Adrenal gland (tissue), 5 donors: ENCODE measurements at regions not wholly inside any gene's neighbourhood (a gene's known extent, or its start where the extent isn't known, plus 50 kb on each side); places are given as distances from the start of the nearest gene placed in this dataset.

ENCODE experiments used
- CTCF ChIP-seq, 6 experiments: fragments of 450-650 bp in 4 of 6; fragments of 200-600 bp in 2 of 6; sonication (generic) in 1 of 6; IDR thresholded peaks; 1 replicate in 5 of 6; 2 replicates in 1 of 6; pipeline versions ENCODE4 v1.5.1 to v1.8.0; 2016 to 2021; ENCODE audit warnings: antibody characterized with exemption in 6 of 6, mild to moderate bottlenecking in 2 of 6, moderate library complexity in 1 of 6
- POLR2A ChIP-seq, 2 donors: fragments of 450-650 bp; IDR thresholded peaks; one replicate each; pipeline ENCODE4 v1.6.1; 2017; ENCODE audit warnings: antibody characterized with exemption in 2 of 2, mild to moderate bottlenecking in 2 of 2, moderate library complexity in 1 of 2
- donor health status: DM: no; HTN: no; CAD: no.

GRCh38 chr5:32889078-32889477 is 178.0 kb downstream of the NPR3 start:
- no peak for TF ChIP-seq POLR2A (IDR thresholded peaks at IDR 0.05)
- TF ChIP-seq CTCF (IDR thresholded peaks at IDR 0.05): no peak
